Left kidney (tissue), 1 donor: ENCODE measurements at regions not wholly inside any gene's neighbourhood (a gene's known extent, or its start where the extent isn't known, plus 50 kb on each side); places are given as distances from the start of the nearest gene placed in this dataset.
"Not testable (repeated sequence)": the region's sequence is repeated elsewhere in the genome, so short reads cannot be mapped to it uniquely, and the experiment has no call there.

Source experiments
- DNase-seq: peaks from one replicate; pipeline ENCODE4 v3.0.0-alpha.2; 2013

GRCh38 chr5:15384176-15384575 is 115.8 kb upstream of the FBXL7 start:
- no peak for DNase-seq

GRCh38 chr5:15383469-15383868 is 116.5 kb upstream of the FBXL7 start:
- no peak for DNase-seq

- DNase-seq, result no peak
These were observed 117.0 kb upstream of the FBXL7 start for GRCh38 chr5:15383021-15383420.

GRCh38 chr5:15377573-15378340 is 122.2 kb upstream of the FBXL7 start:
- DNase-seq, result no peak

GRCh38 chr5:15376803-15377202 is 123.2 kb upstream of the FBXL7 start:
- no peak for DNase-seq

GRCh38 chr5:15376088-15376487 is 123.9 kb upstream of the FBXL7 start:
- DNase-seq, result no peak

GRCh38 chr5:15375559-15375958 is 124.4 kb upstream of the FBXL7 start:
- no peak for DNase-seq

GRCh38 chr5:15374886-15375285 is 125.1 kb upstream of the FBXL7 start:
- no peak for DNase-seq

- no peak for DNase-seq
These were observed 126.8 kb upstream of the FBXL7 start for GRCh38 chr5:15373151-15373550.

- no peak for DNase-seq
These were observed 128.8 kb upstream of the FBXL7 start for GRCh38 chr5:15371184-15371583.

- DNase-seq, result no peak
These were observed 131.1 kb upstream of the FBXL7 start for GRCh38 chr5:15368835-15369234.

GRCh38 chr5:15367489-15367888 is 132.5 kb upstream of the FBXL7 start:
- DNase-seq, result no peak

- DNase-seq, result no peak
These were observed 133.1 kb upstream of the FBXL7 start for GRCh38 chr5:15366676-15367391.

GRCh38 chr5:15365070-15365469 is 134.9 kb upstream of the FBXL7 start:
- DNase-seq, result no peak

- no peak for DNase-seq
These were observed 136.4 kb upstream of the FBXL7 start for GRCh38 chr5:15363601-15364000.

- DNase-seq, result not testable (repeated sequence)
These were observed 142.9 kb upstream of the FBXL7 start for GRCh38 chr5:15357092-15357453.

- DNase-seq, result not testable (repeated sequence)
These were observed 143.5 kb upstream of the FBXL7 start for GRCh38 chr5:15356308-15357091.

GRCh38 chr5:15354021-15354420 is 146.0 kb upstream of the FBXL7 start:
- peak; percentile 20 for DNase-seq

- DNase-seq, result no peak
These were observed 146.8 kb upstream of the FBXL7 start for GRCh38 chr5:15353086-15353645.

GRCh38 chr5:15350614-15351013 is 149.4 kb upstream of the FBXL7 start:
- DNase-seq, result no peak

GRCh38 chr5:15346738-15347137 is 153.2 kb upstream of the FBXL7 start:
- no peak for DNase-seq

- no peak for DNase-seq
These were observed 155.0 kb upstream of the FBXL7 start for GRCh38 chr5:15344954-15345353.

GRCh38 chr5:15338546-15338945 is 161.4 kb upstream of the FBXL7 start:
- DNase-seq, result no peak
